Stomach (tissue), 4 donors: ENCODE measurements at regions not wholly inside any gene's neighbourhood (a gene's known extent, or its start where the extent isn't known, plus 50 kb on each side); places are given as distances from the start of the nearest gene placed in this dataset.

ENCODE experiments used
- CTCF ChIP-seq, 7 experiments: fragments of 450-650 bp in 4 of 7; fragments of 200-600 bp in 3 of 7; sonication (generic) in 3 of 7; IDR thresholded peaks; one replicate each; pipeline ENCODE4 v1.5.1; 2016 to 2019; ENCODE audit warnings: antibody characterized with exemption in 7 of 7, control low read depth in 2 of 7, mild to moderate bottlenecking in 1 of 7
- POLR2AphosphoS5 ChIP-seq, 3 donors: sonication (generic); formaldehyde crosslinking; IDR thresholded peaks; one replicate each; pipeline ENCODE4 v1.6.1; 2016; ENCODE audit warnings: antibody characterized with exemption in 3 of 3

- TF ChIP-seq CTCF (IDR thresholded peaks at IDR 0.05) (no peak), POLR2AphosphoS5 (IDR thresholded peaks at IDR 0.05) (no peak)
These were observed 311.9 kb downstream of the SHQ1 start for GRCh38 chr3:72536206-72536877.
